ENCODE measurements at regions not wholly inside any gene's neighbourhood (a gene's known extent, or its start where the extent isn't known, plus 50 kb on each side); places are given as distances from the start of the nearest gene placed in this dataset.

GRCh38 chr17:77306790-77307478 is 166.2 kb downstream of the SEC14L1 start (continued):
- TF ChIP-seq NFYC (CRISPR knock-in tag; IDR thresholded peaks at IDR 0.05) (peak; percentile 50; the same call in 1 of the 2 replicates), LRRFIP1 (CRISPR knock-in tag; conservative IDR thresholded peaks at IDR 0.05) (no peak), NR3C1 (CRISPR knock-in tag; IDR thresholded peaks at IDR 0.05) (no peak), ZNF547 (CRISPR knock-in tag; IDR thresholded peaks at IDR 0.05) (peak; percentile 85; the same call in 1 of the 2 replicates), ATAD3A (CRISPR knock-in tag; IDR thresholded peaks at IDR 0.05) (no peak), ZNF766 (CRISPR knock-in tag; IDR thresholded peaks at IDR 0.05; ENCODE audit: borderline replicate concordance) (peak; percentile 88; the same call in 1 of the 2 replicates), ELF1 (CRISPR knock-in tag; IDR thresholded peaks at IDR 0.05) (no peak), NFE2 (CRISPR knock-in tag; IDR thresholded peaks at IDR 0.05) (no peak), RERE (CRISPR knock-in tag; IDR thresholded peaks at IDR 0.05; ENCODE audit: low read depth) (peak; percentile 73), ZIK1 (CRISPR knock-in tag; IDR thresholded peaks at IDR 0.05; ENCODE audit: borderline replicate concordance, low read depth) (no peak), POLR2A (IDR thresholded peaks at IDR 0.05; ENCODE audit: insufficient read depth in 1 of 2, low read depth in 2 of 2, low read length in 2 of 2) (peak; percentile 26 to 63; a peak in 3 of 4 replicates), KDM6A (CRISPR knock-in tag; IDR thresholded peaks at IDR 0.05; ENCODE audit: low read depth) (peak; percentile 92), GATA4 (IDR thresholded peaks at IDR 0.05; ENCODE audit: borderline replicate concordance, low read depth) (peak; percentile 55; the same call in 1 of the 2 replicates), MLX (CRISPR knock-in tag; IDR thresholded peaks at IDR 0.05) (peak; percentile 92), REXO4 (CRISPR knock-in tag; IDR thresholded peaks at IDR 0.05; ENCODE audit: borderline replicate concordance) (no peak), HNRNPLL (IDR thresholded peaks at IDR 0.05; ENCODE audit: low read depth, low read length, poor library complexity, severe bottlenecking) (peak; percentile 28), ZNF556 (CRISPR knock-in tag; IDR thresholded peaks at IDR 0.05; ENCODE audit: borderline replicate concordance) (peak; percentile 73; the same call in 1 of the 2 replicates), NFYB (CRISPR knock-in tag; IDR thresholded peaks at IDR 0.05) (peak; percentile 34; the same call in 1 of the 2 replicates), ZNF235 (CRISPR knock-in tag; IDR thresholded peaks at IDR 0.05; ENCODE audit: borderline replicate concordance) (peak; percentile 74; the same call in 1 of the 2 replicates), RXRB (CRISPR knock-in tag; IDR thresholded peaks at IDR 0.05; ENCODE audit: borderline replicate concordance) (peak; percentile 99), ZFYVE20 (CRISPR knock-in tag; IDR thresholded peaks at IDR 0.05; ENCODE audit: borderline replicate concordance, low read depth) (no peak), TBX3 (IDR thresholded peaks at IDR 0.05; ENCODE audit: borderline replicate concordance) (no peak), CHCHD3 (CRISPR knock-in tag; IDR thresholded peaks at IDR 0.05) (no peak)

All from HepG2 (cell line).